ENCODE measurements at regions not wholly inside any gene's neighbourhood (a gene's known extent, or its start where the extent isn't known, plus 50 kb on each side); places are given as distances from the start of the nearest gene placed in this dataset.

- H3K36me3 ChIP-seq: no peaks in the 10 kb centered on the region
- DNase-seq (ENCODE audit: low spot score in 2 of 2): no peak
- H3K4me1 ChIP-seq: no peaks in the 10 kb centered on the region
- no peak for TF ChIP-seq EP300 (IDR thresholded peaks at IDR 0.05)
- no peak for TF ChIP-seq POLR2A (IDR thresholded peaks at IDR 0.05)
- no peak for TF ChIP-seq CTCF (IDR thresholded peaks at IDR 0.05)
- H3K27ac ChIP-seq: no peak overlapping the region
- WGBS, 2 donors: 82 to 87% methylated on average over 4 of the region's 4 CpGs
- peaks cover 0 to 6% (median 1%) of the 10 kb centered on the region in 4 donors for H3K9me3 ChIP-seq
- H3K27me3 ChIP-seq: no peaks in the 10 kb centered on the region
- H3K4me3 ChIP-seq: no peak overlapping the region
These were observed 236.6 kb upstream of the GJB5 start for GRCh38 chr1:34518146-34518699.

GRCh38 chr1:34520111-34520510 is 234.7 kb upstream of the GJB5 start:
- Histone ChIP-seq H3K27me3 (no peaks in the 10 kb centered on the region), H3K27ac (no peak overlapping the region), H3K4me3 (no peak overlapping the region), H3K36me3 (no peaks in the 10 kb centered on the region), H3K9me3 (peaks cover 0 to 3% (median 0%) of the 10 kb centered on the region in 4 donors), H3K4me1 (no peaks in the 10 kb centered on the region)
- DNase-seq (ENCODE audit: low spot score in 2 of 2): no peak
- TF ChIP-seq EP300 (IDR thresholded peaks at IDR 0.05) (no peak), CTCF (IDR thresholded peaks at IDR 0.05) (no peak), POLR2A (IDR thresholded peaks at IDR 0.05) (no peak)
- WGBS, 2 donors: 39 to 41% methylated on average over 4 of the region's 4 CpGs

GRCh38 chr1:34524783-34525182 is 230.1 kb upstream of the GJB5 start:
- H3K9me3 ChIP-seq: no peaks in the 10 kb centered on the region
- no peak for DNase-seq (ENCODE audit: low spot score in 2 of 2)
- H3K36me3 ChIP-seq: no peaks in the 10 kb centered on the region
- H3K4me1 ChIP-seq: no peaks in the 10 kb centered on the region
- H3K27ac ChIP-seq: no peak overlapping the region
- H3K4me3 ChIP-seq: no peak overlapping the region
- no peaks in the 10 kb centered on the region for H3K27me3 ChIP-seq
- no peak for TF ChIP-seq EP300 (IDR thresholded peaks at IDR 0.05)
- TF ChIP-seq CTCF (IDR thresholded peaks at IDR 0.05): no peak

GRCh38 chr1:34529935-34530859 is 224.7 kb upstream of the GJB5 start:
- 4 to 5% methylated on average over 12 of the region's 12 CpGs for WGBS, 2 donors
- Histone ChIP-seq H3K4me1 (no peaks in the 10 kb centered on the region), H3K9me3 (no peaks in the 10 kb centered on the region), H3K27me3 (no peaks in the 10 kb centered on the region), H3K4me3 (no peak overlapping the region), H3K36me3 (no peaks in the 10 kb centered on the region), H3K27ac (no peak overlapping the region)
- TF ChIP-seq POLR2A (IDR thresholded peaks at IDR 0.05) (no peak), CTCF (IDR thresholded peaks at IDR 0.05) (no peak), EP300 (IDR thresholded peaks at IDR 0.05) (no peak)
- no peak for DNase-seq (ENCODE audit: low spot score in 2 of 2)

- no peaks in the 10 kb centered on the region for H3K4me1 ChIP-seq
- no peaks in the 10 kb centered on the region for H3K36me3 ChIP-seq
- no peaks in the 10 kb centered on the region for H3K27me3 ChIP-seq
- TF ChIP-seq POLR2A (IDR thresholded peaks at IDR 0.05): no peak
- H3K4me3 ChIP-seq: no peak overlapping the region
- DNase-seq (ENCODE audit: low spot score in 2 of 2): no peak
- 21 to 28% methylated on average over 2 to 3 of the region's 3 CpGs for WGBS, 2 donors
- no peak overlapping the region for H3K27ac ChIP-seq
- no peaks in the 10 kb centered on the region for H3K9me3 ChIP-seq
These were observed 222.7 kb upstream of the GJB5 start for GRCh38 chr1:34532113-34532512.
